ENCODE measurements at regions not wholly inside any gene's neighbourhood (a gene's known extent, or its start where the extent isn't known, plus 50 kb on each side); places are given as distances from the start of the nearest gene placed in this dataset.

DNA sequence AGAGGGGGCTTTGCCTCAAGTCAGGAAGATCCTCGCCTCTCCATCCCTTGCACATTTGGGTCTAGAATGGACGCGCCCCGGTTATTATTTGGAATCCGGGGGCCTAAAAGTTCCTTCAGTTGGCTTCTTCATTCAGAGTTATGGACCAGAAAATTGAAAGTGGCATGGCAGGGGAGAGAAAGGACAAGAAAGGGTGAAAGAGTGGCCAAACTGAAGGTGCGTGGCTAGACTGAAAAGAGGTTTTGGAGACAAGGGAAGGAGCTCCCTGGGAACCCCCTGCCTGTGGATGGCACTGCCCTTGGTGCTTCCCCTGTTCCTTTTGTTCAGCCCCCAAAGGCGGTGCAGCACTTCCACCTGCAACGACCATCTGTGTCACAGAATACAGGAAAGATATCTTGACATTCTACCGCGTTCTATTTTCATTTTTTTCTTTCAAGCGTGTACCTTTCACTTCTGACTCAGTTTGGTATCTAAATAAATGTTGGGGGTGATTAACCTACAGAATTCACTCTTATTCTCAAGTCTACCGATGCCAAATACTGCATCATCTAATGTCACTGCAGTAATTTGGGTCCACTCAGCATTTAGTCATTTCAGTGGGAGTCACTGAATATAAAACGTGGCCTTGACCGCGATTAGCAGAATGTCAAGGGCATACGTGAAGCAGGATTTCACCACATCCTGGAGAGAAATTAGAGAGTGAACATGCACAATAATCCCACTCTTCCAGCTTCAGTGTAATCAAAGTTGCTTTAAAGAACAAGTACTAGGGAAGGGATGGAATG is 88.1 kb upstream of the ARHGAP32 start (continued):
- TF ChIP-seq, protein P1, sequence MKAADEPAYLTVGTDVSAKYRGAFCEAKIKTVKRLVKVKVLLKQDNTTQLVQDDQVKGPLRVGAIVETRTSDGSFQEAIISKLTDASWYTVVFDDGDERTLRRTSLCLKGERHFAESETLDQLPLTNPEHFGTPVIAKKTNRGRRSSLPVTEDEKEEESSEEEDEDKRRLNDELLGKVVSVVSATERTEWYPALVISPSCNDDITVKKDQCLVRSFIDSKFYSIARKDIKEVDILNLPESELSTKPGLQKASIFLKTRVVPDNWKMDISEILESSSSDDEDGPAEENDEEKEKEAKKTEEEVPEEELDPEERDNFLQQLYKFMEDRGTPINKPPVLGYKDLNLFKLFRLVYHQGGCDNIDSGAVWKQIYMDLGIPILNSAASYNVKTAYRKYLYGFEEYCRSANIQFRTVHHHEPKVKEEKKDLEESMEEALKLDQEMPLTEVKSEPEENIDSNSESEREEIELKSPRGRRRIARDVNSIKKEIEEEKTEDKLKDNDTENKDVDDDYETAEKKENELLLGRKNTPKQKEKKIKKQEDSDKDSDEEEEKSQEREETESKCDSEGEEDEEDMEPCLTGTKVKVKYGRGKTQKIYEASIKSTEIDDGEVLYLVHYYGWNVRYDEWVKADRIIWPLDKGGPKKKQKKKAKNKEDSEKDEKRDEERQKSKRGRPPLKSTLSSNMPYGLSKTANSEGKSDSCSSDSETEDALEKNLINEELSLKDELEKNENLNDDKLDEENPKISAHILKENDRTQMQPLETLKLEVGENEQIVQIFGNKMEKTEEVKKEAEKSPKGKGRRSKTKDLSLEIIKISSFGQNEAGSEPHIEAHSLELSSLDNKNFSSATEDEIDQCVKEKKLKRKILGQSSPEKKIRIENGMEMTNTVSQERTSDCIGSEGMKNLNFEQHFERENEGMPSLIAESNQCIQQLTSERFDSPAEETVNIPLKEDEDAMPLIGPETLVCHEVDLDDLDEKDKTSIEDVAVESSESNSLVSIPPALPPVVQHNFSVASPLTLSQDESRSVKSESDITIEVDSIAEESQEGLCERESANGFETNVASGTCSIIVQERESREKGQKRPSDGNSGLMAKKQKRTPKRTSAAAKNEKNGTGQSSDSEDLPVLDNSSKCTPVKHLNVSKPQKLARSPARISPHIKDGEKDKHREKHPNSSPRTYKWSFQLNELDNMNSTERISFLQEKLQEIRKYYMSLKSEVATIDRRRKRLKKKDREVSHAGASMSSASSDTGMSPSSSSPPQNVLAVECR (CRISPR knock-in tag; IDR thresholded peaks at IDR 0.05; ENCODE audit: borderline replicate concordance) = peak; percentile 8; the same call in 1 of the 2 replicates
- TF ChIP-seq HDAC2 (CRISPR knock-in tag; IDR thresholded peaks at IDR 0.05) (0 out of 2 replicates have a peak, but pooled peaks have one; percentile 20), MAFF (IDR thresholded peaks at IDR 0.05; ENCODE audit: low read depth, low read length) (peak; percentile 91), MBD4 (IDR thresholded peaks at IDR 0.05; ENCODE audit: borderline replicate concordance, low read length) (no peak), TBP (CRISPR knock-in tag; IDR thresholded peaks at IDR 0.05) (no peak), TCF7 (IDR thresholded peaks at IDR 0.05; ENCODE audit: low read depth) (no peak), NR2C2 (CRISPR knock-in tag; IDR thresholded peaks at IDR 0.05; ENCODE audit: borderline replicate concordance) (peak; percentile 42; the same call in 1 of the 2 replicates), KMT2B (CRISPR knock-in tag; IDR thresholded peaks at IDR 0.05) (peak; percentile 9; the same call in 1 of the 2 replicates), NR2F6 (IDR thresholded peaks at IDR 0.05) (peak; percentile 57), NR2F6 (CRISPR knock-in tag; IDR thresholded peaks at IDR 0.05) (peak; percentile 65; the same call in 1 of the 2 replicates), ZNF841 (CRISPR knock-in tag; IDR thresholded peaks at IDR 0.05; ENCODE audit: borderline replicate concordance) (no peak), IRX3 (CRISPR knock-in tag; IDR thresholded peaks at IDR 0.05; ENCODE audit: borderline replicate concordance, low read depth) (no peak), FOSL2 (CRISPR knock-in tag; IDR thresholded peaks at IDR 0.05) (peak; percentile 49; the same call in 1 of the 2 replicates), ZNF317 (CRISPR knock-in tag; IDR thresholded peaks at IDR 0.05) (no peak)
- TF ChIP-seq, protein P2, sequence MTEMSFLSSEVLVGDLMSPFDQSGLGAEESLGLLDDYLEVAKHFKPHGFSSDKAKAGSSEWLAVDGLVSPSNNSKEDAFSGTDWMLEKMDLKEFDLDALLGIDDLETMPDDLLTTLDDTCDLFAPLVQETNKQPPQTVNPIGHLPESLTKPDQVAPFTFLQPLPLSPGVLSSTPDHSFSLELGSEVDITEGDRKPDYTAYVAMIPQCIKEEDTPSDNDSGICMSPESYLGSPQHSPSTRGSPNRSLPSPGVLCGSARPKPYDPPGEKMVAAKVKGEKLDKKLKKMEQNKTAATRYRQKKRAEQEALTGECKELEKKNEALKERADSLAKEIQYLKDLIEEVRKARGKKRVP (CRISPR knock-in tag; IDR thresholded peaks at IDR 0.05) = 0 out of 4 replicates have a peak, but pooled peaks of 1 of the 2 experiments have one; percentile 22
- TF ChIP-seq, protein P3, sequence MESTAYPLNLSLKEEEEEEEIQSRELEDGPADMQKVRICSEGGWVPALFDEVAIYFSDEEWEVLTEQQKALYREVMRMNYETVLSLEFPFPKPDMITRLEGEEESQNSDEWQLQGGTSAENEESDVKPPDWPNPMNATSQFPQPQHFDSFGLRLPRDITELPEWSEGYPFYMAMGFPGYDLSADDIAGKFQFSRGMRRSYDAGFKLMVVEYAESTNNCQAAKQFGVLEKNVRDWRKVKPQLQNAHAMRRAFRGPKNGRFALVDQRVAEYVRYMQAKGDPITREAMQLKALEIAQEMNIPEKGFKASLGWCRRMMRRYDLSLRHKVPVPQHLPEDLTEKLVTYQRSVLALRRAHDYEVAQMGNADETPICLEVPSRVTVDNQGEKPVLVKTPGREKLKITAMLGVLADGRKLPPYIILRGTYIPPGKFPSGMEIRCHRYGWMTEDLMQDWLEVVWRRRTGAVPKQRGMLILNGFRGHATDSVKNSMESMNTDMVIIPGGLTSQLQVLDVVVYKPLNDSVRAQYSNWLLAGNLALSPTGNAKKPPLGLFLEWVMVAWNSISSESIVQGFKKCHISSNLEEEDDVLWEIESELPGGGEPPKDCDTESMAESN (CRISPR knock-in tag; conservative IDR thresholded peaks at IDR 0.05) = 0 out of 2 replicates have a peak, but pooled peaks have one; percentile 2
- TF ChIP-seq, protein P4, sequence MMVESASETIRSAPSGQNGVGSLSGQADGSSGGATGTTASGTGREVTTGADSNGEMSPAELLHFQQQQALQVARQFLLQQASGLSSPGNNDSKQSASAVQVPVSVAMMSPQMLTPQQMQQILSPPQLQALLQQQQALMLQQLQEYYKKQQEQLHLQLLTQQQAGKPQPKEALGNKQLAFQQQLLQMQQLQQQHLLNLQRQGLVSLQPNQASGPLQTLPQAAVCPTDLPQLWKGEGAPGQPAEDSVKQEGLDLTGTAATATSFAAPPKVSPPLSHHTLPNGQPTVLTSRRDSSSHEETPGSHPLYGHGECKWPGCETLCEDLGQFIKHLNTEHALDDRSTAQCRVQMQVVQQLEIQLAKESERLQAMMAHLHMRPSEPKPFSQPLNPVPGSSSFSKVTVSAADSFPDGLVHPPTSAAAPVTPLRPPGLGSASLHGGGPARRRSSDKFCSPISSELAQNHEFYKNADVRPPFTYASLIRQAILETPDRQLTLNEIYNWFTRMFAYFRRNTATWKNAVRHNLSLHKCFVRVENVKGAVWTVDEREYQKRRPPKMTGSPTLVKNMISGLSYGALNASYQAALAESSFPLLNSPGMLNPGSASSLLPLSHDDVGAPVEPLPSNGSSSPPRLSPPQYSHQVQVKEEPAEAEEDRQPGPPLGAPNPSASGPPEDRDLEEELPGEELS (CRISPR knock-in tag; IDR thresholded peaks at IDR 0.05) = no peak

Data from HepG2 (cell line).